OCI-LY7 (cell line): ENCODE measurements at regions not wholly inside any gene's neighbourhood (a gene's known extent, or its start where the extent isn't known, plus 50 kb on each side); places are given as distances from the start of the nearest gene placed in this dataset.

ENCODE experiments used
- EZH2phosphoT487 ChIP-seq: fragments of 200-600 bp; sonication (generic); IDR thresholded peaks from 2 replicates; pipeline ENCODE4 v1.6.1; 2018; ENCODE audit warnings: low read depth, borderline replicate concordance, mild to moderate bottlenecking, mixed run types, antibody characterized with exemption, low read length, moderate library complexity, mixed read lengths
- TF ChIP-seq, protein P1 (sequence below): fragments of 200-600 bp; sonication (generic); conservative IDR thresholded peaks from 2 replicates; pipeline ENCODE4 v1.5.1; 2014; ENCODE audit warnings: mild to moderate bottlenecking, antibody characterized with exemption, low read length, moderate library complexity, mixed read lengths

DNA sequence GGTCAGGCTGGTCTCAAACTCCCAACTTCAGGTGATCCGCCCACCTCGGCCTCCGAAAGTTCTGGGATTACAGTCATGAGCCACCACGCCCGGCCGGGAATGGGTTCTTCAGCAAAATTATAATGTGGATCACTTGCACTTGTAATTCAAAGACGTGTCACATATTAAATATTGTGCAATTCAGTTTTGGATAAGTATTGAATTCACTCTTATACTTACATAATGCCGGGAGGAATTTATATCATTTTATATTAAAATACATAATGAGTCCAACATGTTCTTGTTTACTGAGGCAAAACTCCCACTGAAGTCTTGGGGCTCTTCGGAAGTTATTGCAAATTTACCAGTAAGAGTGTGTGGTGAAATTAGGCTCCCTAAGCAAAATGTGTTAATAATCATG is 635.2 kb upstream of the LUZP2 start:
- TF ChIP-seq, protein P1, sequence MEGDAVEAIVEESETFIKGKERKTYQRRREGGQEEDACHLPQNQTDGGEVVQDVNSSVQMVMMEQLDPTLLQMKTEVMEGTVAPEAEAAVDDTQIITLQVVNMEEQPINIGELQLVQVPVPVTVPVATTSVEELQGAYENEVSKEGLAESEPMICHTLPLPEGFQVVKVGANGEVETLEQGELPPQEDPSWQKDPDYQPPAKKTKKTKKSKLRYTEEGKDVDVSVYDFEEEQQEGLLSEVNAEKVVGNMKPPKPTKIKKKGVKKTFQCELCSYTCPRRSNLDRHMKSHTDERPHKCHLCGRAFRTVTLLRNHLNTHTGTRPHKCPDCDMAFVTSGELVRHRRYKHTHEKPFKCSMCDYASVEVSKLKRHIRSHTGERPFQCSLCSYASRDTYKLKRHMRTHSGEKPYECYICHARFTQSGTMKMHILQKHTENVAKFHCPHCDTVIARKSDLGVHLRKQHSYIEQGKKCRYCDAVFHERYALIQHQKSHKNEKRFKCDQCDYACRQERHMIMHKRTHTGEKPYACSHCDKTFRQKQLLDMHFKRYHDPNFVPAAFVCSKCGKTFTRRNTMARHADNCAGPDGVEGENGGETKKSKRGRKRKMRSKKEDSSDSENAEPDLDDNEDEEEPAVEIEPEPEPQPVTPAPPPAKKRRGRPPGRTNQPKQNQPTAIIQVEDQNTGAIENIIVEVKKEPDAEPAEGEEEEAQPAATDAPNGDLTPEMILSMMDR = no peak
- TF ChIP-seq EZH2phosphoT487 = no peak
